H1 (cell line): ENCODE measurements at regions not wholly inside any gene's neighbourhood (a gene's known extent, or its start where the extent isn't known, plus 50 kb on each side); places are given as distances from the start of the nearest gene placed in this dataset.

Experiments
- BACH1 ChIP-seq: IDR thresholded peaks from 2 replicates; pipeline ENCODE4 v1.6.1; 2012; ENCODE audit warnings: low read length, improper control_type of control experiment
- CHD1 ChIP-seq: IDR thresholded peaks from 2 replicates; pipeline ENCODE4 v1.6.1; 2012; ENCODE audit warnings: low read depth, low read length, improper control_type of control experiment
- CHD2 ChIP-seq: IDR thresholded peaks from 2 replicates; pipeline ENCODE4 v1.6.1; 2012; ENCODE audit warnings: low read length, improper control_type of control experiment
- EP300 ChIP-seq, 2 experiments: IDR thresholded peaks; 1 replicate in 1 of 2; 2 replicates in 1 of 2; pipeline ENCODE4 v1.6.1; 2011 to 2012; ENCODE audit warnings: low read depth in 2 of 2, low read length in 2 of 2, mild to moderate bottlenecking in 2 of 2, borderline replicate concordance in 1 of 2, inconsistent platforms in 1 of 2, moderate library complexity in 1 of 2
- EZH2 ChIP-seq: fragments of 200-600 bp; sonication (generic); IDR thresholded peaks from 2 replicates; pipeline ENCODE4 v1.7.1; 2012; ENCODE audit warnings: low read depth, mild to moderate bottlenecking, moderate library complexity, low read length, inconsistent platforms; ENCODE audit not compliant: severe bottlenecking
- KDM4A ChIP-seq: IDR thresholded peaks from one replicate; pipeline ENCODE4 v1.7.1; 2012; ENCODE audit warnings: low read depth, mild to moderate bottlenecking, moderate library complexity, low read length, inconsistent platforms; ENCODE audit not compliant: severe bottlenecking
- POLR2A ChIP-seq, 2 experiments: IDR thresholded peaks; 1 replicate in 1 of 2; 2 replicates in 1 of 2; pipeline ENCODE4 v1.6.1; 2011; ENCODE audit warnings: low read depth in 2 of 2, low read length in 2 of 2, mild to moderate bottlenecking in 2 of 2; ENCODE audit errors: control extremely low read depth in 1 of 2
- SIX5 ChIP-seq: IDR thresholded peaks from 2 replicates; pipeline ENCODE4 v1.6.1; 2011; ENCODE audit warnings: mild to moderate bottlenecking, low read depth, low read length
- ZNF274 ChIP-seq: IDR thresholded peaks from 2 replicates; pipeline ENCODE4 v1.7.0; 2012; ENCODE audit warnings: low read length, borderline replicate concordance; ENCODE audit errors: extremely low read depth
- TF ChIP-seq, protein P1 (sequence below), 3 experiments: IDR thresholded peaks; 1 replicate in 2 of 3; 2 replicates in 1 of 3; pipeline versions ENCODE4 v1.5.1 to v1.6.1; 2011; ENCODE audit warnings: low read length in 3 of 3, mild to moderate bottlenecking in 3 of 3, inconsistent platforms in 2 of 3, low read depth in 1 of 3, moderate library complexity in 1 of 3; ENCODE audit not compliant: insufficient read depth in 1 of 3; ENCODE audit errors: control extremely low read depth in 1 of 3

DNA sequence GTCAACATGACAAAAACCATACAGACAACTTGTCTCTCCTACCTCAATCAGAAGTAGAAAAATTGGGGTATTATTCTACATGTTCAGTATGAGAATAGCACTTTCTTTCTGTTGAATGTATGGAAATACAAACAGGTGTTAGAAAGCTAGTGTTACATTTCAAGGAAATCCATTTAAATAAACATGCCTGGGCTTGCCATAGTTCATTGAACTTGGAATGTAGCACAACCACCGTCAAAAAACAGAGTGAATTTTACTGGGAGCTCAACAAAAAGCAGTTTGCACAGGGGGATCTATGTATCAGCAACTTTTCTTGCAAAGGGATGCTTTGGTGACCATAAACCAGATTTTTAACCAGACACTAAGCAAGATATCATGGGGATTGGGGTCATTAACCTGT, 307.9 kb upstream of the SMARCA2 start:
- TF ChIP-seq EZH2, result no peak
- no peak for TF ChIP-seq SIX5
- no peak for TF ChIP-seq POLR2A (IDR thresholded peaks at IDR 0.05; ENCODE audit: control extremely low read depth in 1 of 2, low read depth in 2 of 2, low read length in 2 of 2)
- TF ChIP-seq KDM4A, result no peak
- TF ChIP-seq CHD1, result no peak
- TF ChIP-seq, protein P1, sequence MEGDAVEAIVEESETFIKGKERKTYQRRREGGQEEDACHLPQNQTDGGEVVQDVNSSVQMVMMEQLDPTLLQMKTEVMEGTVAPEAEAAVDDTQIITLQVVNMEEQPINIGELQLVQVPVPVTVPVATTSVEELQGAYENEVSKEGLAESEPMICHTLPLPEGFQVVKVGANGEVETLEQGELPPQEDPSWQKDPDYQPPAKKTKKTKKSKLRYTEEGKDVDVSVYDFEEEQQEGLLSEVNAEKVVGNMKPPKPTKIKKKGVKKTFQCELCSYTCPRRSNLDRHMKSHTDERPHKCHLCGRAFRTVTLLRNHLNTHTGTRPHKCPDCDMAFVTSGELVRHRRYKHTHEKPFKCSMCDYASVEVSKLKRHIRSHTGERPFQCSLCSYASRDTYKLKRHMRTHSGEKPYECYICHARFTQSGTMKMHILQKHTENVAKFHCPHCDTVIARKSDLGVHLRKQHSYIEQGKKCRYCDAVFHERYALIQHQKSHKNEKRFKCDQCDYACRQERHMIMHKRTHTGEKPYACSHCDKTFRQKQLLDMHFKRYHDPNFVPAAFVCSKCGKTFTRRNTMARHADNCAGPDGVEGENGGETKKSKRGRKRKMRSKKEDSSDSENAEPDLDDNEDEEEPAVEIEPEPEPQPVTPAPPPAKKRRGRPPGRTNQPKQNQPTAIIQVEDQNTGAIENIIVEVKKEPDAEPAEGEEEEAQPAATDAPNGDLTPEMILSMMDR (IDR thresholded peaks at IDR 0.05; ENCODE audit: control extremely low read depth in 1 of 3, insufficient read depth in 1 of 3, low read depth in 1 of 3, low read length in 3 of 3), result no peak
- TF ChIP-seq ZNF274, result no peak
- no peak for TF ChIP-seq BACH1
- no peak for TF ChIP-seq CHD2
- no peak for TF ChIP-seq EP300 (IDR thresholded peaks at IDR 0.05; ENCODE audit: borderline replicate concordance in 1 of 2, low read depth in 2 of 2, low read length in 2 of 2)
